Inflammatory macrophage treated with lipopolysaccharide for 4 hours (primary cell): ENCODE measurements at regions not wholly inside any gene's neighbourhood (a gene's known extent, or its start where the extent isn't known, plus 50 kb on each side); places are given as distances from the start of the nearest gene placed in this dataset.

Experiments
- DNase-seq: peaks from one replicate; pipeline ENCODE4 v3.0.0-alpha.2; 2020

- DNase-seq = no peak
These were observed 75.1 kb downstream of the LINGO1 start for GRCh38 chr15:77557564-77557963.

- no peak for DNase-seq
These were observed 75.6 kb downstream of the LINGO1 start for GRCh38 chr15:77557144-77557543.

GRCh38 chr15:77556622-77557021, 76.1 kb downstream of the LINGO1 start:
- DNase-seq = no peak

- no peak for DNase-seq
These were observed 77.5 kb downstream of the LINGO1 start for GRCh38 chr15:77555232-77555631.

GRCh38 chr15:77554306-77555080, 78.2 kb downstream of the LINGO1 start:
- DNase-seq = no peak

- DNase-seq = no peak
These were observed 79.0 kb downstream of the LINGO1 start for GRCh38 chr15:77553695-77554094.

- no peak for DNase-seq
These were observed 79.5 kb downstream of the LINGO1 start for GRCh38 chr15:77553257-77553656.

- DNase-seq = no peak
These were observed 80.6 kb downstream of the LINGO1 start for GRCh38 chr15:77552066-77552465.

- no peak for DNase-seq
These were observed 82.1 kb downstream of the LINGO1 start for GRCh38 chr15:77550301-77551251.

GRCh38 chr15:77549576-77550288, 83.0 kb downstream of the LINGO1 start:
- no peak for DNase-seq

GRCh38 chr15:77548589-77549557, 83.8 kb downstream of the LINGO1 start:
- no peak for DNase-seq

- DNase-seq = no peak
These were observed 84.7 kb downstream of the LINGO1 start for GRCh38 chr15:77547801-77548588.

GRCh38 chr15:77546870-77547269, 85.8 kb downstream of the LINGO1 start:
- no peak for DNase-seq

GRCh38 chr15:77546050-77546501, 86.6 kb downstream of the LINGO1 start:
- peak; percentile 52 for DNase-seq

- DNase-seq = no peak
These were observed 87.7 kb downstream of the LINGO1 start for GRCh38 chr15:77545058-77545457.

GRCh38 chr15:77544162-77544561, 88.5 kb downstream of the LINGO1 start:
- DNase-seq = no peak

GRCh38 chr15:77543159-77543882, 89.4 kb downstream of the LINGO1 start:
- DNase-seq = peak; percentile 83

GRCh38 chr15:77542491-77543001, 90.2 kb downstream of the LINGO1 start:
- peak; percentile 15 for DNase-seq

- DNase-seq = no peak
These were observed 91.1 kb downstream of the LINGO1 start for GRCh38 chr15:77541421-77542181.
